Mucosa of descending colon (tissue), 3 donors: ENCODE measurements at regions not wholly inside any gene's neighbourhood (a gene's known extent, or its start where the extent isn't known, plus 50 kb on each side); places are given as distances from the start of the nearest gene placed in this dataset.

Source experiments
- ATAC-seq: fragments of 200-7000 bp; cut with Tn5 transposase; one replicate; pipeline ENCODE4 v1.9.1; 2020; ENCODE audit warnings: mild to moderate bottlenecking, moderate library complexity
- DNase-seq, 3 donors: peaks; one replicate each; pipeline ENCODE4 v3.0.0-alpha.2; 2020
- H3K36me3 ChIP-seq: fragments of 200-600 bp; one replicate; pipeline ENCODE4 v1.8.0; 2021; ENCODE audit warnings: low read depth, mild to moderate bottlenecking
- H3K4me1 ChIP-seq: fragments of 200-600 bp; one replicate; pipeline ENCODE4 v1.8.0; 2021; ENCODE audit warnings: low read depth, mild to moderate bottlenecking
- H3K4me3 ChIP-seq: fragments of 200-600 bp; one replicate; pipeline ENCODE4 v1.8.0; 2021; ENCODE audit warnings: mild to moderate bottlenecking
- H3K9me3 ChIP-seq: fragments of 200-600 bp; one replicate; pipeline ENCODE4 v1.8.0; 2021; ENCODE audit warnings: mild to moderate bottlenecking
- intact Hi-C, 2 donors: fragments of 100-400 bp; cut with DNase I in 1 of 2; cut with micrococcal nuclease in 1 of 2; formaldehyde crosslinking; loops; one replicate each; pipeline versions ENCODE4 v1.11.0 to v1.11.1; 2022; cut with DNase I, micrococcal nuclease
- TF ChIP-seq, protein P1 (sequence below): fragments of 200-600 bp; IDR thresholded peaks from one replicate; pipeline ENCODE4 v1.8.0; 2022; ENCODE audit warnings: antibody characterized with exemption, mild to moderate bottlenecking
- donor health status: DM: no; HTN: no; CAD: no; lungs with moderate emphysema.
- donor health status: DM: no; HTN: no; CAD: no.
- donor health status: DM: no; HTN: yes; CAD: no.

DNA sequence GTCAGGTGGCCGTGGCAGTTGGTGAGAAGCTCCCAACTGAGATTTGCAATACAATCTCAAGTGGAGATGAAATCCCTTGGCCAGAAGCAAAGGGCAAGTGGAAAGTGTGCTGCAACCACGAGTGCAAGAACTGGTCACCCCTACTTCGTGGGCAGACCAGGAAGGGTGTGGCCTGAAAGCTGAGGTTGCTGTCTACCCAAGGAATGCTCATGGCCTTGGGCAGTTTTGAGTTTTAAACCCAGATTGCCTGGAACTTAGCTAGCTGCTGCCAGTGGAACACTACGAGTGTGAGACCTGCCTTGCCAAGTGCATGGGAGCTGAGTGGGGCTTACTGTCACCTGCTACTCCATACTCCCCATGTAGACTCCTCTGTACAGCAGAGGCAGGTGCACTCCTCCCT is 113.3 kb upstream of the FAT3 start:
- peaks cover 7% of the 10 kb centered on the region for H3K9me3 ChIP-seq
- H3K4me1 ChIP-seq, result no peaks in the 10 kb centered on the region
- no peaks in the 10 kb centered on the region for H3K36me3 ChIP-seq
- ATAC-seq (no peak), DNase-seq (no peak)
- TF ChIP-seq, protein P1, sequence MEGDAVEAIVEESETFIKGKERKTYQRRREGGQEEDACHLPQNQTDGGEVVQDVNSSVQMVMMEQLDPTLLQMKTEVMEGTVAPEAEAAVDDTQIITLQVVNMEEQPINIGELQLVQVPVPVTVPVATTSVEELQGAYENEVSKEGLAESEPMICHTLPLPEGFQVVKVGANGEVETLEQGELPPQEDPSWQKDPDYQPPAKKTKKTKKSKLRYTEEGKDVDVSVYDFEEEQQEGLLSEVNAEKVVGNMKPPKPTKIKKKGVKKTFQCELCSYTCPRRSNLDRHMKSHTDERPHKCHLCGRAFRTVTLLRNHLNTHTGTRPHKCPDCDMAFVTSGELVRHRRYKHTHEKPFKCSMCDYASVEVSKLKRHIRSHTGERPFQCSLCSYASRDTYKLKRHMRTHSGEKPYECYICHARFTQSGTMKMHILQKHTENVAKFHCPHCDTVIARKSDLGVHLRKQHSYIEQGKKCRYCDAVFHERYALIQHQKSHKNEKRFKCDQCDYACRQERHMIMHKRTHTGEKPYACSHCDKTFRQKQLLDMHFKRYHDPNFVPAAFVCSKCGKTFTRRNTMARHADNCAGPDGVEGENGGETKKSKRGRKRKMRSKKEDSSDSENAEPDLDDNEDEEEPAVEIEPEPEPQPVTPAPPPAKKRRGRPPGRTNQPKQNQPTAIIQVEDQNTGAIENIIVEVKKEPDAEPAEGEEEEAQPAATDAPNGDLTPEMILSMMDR, result no peak
- intact Hi-C loops, result no loop called here
- no peak overlapping the region for H3K4me3 ChIP-seq

GRCh38 chr11:92109466-92109865 is 115.2 kb upstream of the FAT3 start:
- ATAC-seq (no peak), DNase-seq (no peak)
- H3K9me3 ChIP-seq, result peaks cover 7% of the 10 kb centered on the region
- intact Hi-C loops, result no loop called here
- no peaks in the 10 kb centered on the region for H3K4me1 ChIP-seq
- H3K4me3 ChIP-seq, result no peak overlapping the region
- H3K36me3 ChIP-seq, result no peaks in the 10 kb centered on the region
- TF ChIP-seq, protein P1, result no peak

- Histone ChIP-seq H3K4me1 (no peaks in the 10 kb centered on the region), H3K4me3 (no peak overlapping the region), H3K9me3 (no peaks in the 10 kb centered on the region), H3K36me3 (no peaks in the 10 kb centered on the region)
- TF ChIP-seq, protein P1, result no peak
- intact Hi-C loops, result no loop called here
- DNase-seq (no peak), ATAC-seq (no peak)
Measured at GRCh38 chr11:92107331-92107730, 117.3 kb upstream of the FAT3 start.

DNA sequence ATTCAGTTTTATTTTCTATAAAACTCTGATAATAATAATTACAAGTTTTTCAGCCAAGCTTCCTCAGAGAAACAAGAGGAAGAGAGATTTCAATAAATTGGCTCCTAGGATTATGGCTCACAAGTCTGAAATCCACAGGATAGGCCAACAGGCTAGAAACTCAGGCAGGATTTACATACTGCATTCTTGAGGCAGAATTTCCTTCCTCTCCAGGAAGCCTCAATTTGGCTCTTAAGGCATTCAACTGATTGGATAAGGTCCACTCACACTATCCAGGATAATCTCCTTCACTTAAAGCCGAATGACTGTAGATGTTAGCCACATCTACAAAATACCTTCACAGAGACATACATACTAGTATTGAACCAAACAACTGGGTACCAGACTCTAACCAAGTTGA is 120.3 kb upstream of the FAT3 start:
- intact Hi-C loops, result no loop called here
- ATAC-seq (no peak), DNase-seq (no peak)
- no peaks in the 10 kb centered on the region for H3K36me3 ChIP-seq
- no peaks in the 10 kb centered on the region for H3K9me3 ChIP-seq
- H3K4me3 ChIP-seq, result no peak overlapping the region
- TF ChIP-seq, protein P1, result no peak
- H3K4me1 ChIP-seq, result no peaks in the 10 kb centered on the region

- DNase-seq (no peak), ATAC-seq (no peak)
- intact Hi-C loops, result no loop called here
- Histone ChIP-seq H3K36me3 (no peaks in the 10 kb centered on the region), H3K9me3 (no peaks in the 10 kb centered on the region), H3K4me3 (no peak overlapping the region), H3K4me1 (no peaks in the 10 kb centered on the region)
- TF ChIP-seq, protein P1, result no peak
Measured at GRCh38 chr11:92101920-92102319, 122.7 kb upstream of the FAT3 start.

DNA sequence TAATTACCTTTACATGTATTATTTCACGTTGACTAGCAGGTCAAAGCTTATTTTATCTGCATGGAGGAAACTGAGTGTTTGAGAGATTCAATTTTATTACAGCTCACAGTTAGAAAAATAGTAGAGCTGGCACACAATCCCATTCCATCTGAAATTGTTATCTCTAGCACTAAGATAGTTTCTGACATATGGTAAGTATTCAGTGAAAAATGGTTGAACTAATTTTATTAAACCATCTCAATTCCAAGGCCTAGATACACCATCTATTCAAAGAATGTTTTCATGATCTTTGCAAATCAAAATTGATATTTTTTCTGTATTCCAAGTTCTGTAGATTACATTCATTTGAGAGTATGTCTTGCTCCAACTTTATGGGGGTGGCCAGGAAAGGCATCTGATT is 125.4 kb upstream of the FAT3 start:
- no peak overlapping the region for H3K4me3 ChIP-seq
- intact Hi-C loops, result no loop called here
- TF ChIP-seq, protein P1, result no peak

More for the DNA sequence above, 125.4 kb upstream of the FAT3 start:
- no peak for ATAC-seq
- Histone ChIP-seq H3K4me1 (no peaks in the 10 kb centered on the region), H3K9me3 (no peaks in the 10 kb centered on the region), H3K36me3 (no peaks in the 10 kb centered on the region)
- DNase-seq, result no peak
